RCC 7860 (cell line): ENCODE measurements at regions not wholly inside any gene's neighbourhood (a gene's known extent, or its start where the extent isn't known, plus 50 kb on each side); places are given as distances from the start of the nearest gene placed in this dataset.

Experiments used
- DNase-seq: peaks from one replicate; pipeline ENCODE4 v3.0.0-alpha.2; 2015; ENCODE audit warnings: low spot score
- FAIRE-seq: peaks from 2 replicates; lab custom pipeline; 2012; peaks lifted over from hg19 to GRCh38; lab: Jason Lieb, UNC

DNA sequence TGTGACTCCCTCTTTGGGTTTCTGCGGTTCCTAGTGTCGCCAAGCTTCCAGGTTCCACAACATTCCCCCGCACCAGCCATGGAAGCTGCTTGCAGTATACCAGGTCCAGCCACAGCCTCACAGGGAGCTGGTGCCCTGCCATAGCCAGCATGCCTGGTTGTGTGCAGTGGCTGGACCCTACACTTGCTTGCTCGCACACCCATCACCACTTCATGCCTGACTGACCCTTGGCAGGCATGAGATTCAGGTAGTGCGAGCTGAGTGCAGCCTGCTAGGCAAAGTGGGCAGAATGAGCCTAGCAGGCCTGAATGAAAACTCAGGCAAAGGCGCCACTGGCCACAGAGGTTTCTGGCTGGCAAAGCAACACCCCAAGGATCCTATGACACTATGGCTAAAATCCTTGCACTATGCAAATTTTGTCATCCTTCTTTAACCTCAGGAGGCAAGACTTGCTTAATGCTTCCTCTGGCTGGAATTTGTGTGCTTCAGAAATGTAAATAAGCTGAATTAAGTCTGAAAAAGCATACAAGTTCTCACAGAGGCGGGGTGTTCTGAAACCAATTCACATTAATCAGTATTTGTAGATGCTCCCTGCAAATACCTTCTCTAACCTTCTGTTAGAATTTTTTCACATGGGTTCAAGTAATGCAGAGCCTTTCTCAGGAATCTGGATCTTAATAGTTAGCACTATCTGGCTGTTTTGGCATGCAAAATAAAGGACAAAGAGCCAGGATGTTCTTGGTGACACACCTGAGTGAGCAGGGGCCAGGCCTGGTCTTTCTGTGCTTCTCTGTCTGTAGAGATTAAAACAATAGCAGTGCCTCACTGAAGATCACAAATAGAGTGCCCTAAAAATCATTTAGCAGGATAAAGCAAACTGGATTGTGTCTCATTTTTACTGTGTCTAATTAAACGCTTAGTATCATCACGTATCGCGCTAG is 256.9 kb downstream of the GPATCH2 start:
- no peak for DNase-seq
- FAIRE-seq, result no peak

DNA sequence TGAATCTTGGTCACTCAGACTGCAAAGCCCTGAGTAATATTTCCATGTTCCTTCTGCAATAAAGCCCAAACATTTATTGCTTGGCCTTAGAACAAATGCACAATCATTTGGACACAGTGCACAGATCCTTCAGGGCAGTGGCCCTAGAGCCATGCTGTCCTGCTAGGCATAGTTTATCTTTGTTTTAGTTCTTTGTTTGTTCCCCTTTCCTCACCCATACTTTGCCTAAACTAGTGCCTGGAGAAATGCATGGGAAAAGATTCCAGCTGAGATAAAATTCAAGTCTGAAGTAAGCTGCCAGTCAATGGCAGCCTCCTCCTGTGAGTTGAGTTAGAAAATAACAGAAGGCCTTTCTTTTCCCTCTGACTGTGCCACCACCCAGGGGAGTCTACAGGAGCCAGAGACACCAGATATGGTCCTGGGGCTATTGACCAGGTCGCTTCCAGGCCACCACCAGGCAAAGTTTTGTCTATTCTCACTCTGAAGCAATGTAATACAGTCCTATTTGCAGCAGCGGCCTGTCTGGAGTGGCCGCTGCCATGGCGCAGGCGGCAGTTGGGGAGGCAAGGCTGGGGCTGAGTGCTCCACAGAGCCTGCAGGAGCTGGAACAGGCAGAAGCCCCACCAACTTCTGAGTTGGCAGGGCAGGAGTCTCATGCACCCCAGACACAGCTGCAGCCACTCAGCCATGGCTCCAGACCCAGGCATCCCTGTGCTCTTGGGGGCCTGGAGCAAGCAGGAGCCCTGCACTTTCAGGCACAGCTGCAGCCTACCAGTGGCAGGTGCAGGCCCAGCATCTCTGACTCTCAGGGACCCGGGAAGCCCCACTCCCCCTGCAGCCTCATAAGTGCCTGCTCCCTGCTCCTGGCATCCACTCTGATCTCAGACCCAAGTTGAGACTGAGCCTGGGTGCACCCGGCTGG is 258.6 kb downstream of the GPATCH2 start:
- FAIRE-seq (no peak), DNase-seq (no peak)

DNA sequence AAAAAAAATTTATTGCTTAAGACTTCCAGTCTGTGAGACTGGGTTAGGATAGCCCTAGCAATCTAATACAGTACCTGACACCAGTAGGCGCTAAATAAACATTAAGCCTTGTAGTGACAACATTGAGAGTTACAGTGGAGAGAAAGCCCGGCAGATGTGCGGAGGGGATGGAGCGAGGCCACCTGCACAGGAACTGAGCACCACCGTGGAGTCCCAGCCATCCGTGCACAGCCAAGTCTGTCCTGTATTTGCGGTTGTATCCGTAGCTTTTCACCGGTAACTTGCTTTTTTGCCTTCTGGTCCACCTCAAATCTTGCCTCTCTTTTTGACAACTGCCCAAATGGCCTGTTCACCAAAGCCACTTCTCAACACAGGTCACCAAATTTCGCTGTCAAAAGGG is 260.1 kb downstream of the GPATCH2 start:
- FAIRE-seq (no peak), DNase-seq (no peak)

DNA sequence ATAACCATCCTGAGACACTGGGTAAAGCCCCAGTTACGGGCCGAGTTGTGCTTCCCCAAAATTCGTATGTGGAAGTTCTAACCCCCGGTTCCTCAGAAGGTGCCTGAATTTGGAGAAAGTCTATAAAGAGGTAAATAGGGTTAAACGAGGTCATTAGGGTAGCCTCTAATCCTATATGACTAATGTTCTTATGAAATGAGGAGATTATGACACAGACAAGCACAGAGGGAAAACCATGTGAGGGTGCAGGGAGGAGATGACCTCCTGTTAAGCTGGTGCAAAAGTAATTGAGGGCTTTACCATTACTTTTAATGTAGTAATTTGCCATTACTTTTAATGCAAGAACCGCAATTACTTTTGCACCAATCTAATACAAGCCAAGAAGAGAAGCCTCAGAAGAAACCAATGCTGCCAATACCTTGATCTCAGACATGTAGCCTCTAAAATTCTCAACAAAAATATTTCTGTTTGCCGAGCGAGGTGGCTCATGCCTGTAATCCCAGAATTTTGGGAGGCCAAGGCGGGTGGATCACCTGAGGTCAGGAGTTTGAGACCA is 260.8 kb downstream of the GPATCH2 start:
- no peak for FAIRE-seq
- DNase-seq, result no peak

DNA sequence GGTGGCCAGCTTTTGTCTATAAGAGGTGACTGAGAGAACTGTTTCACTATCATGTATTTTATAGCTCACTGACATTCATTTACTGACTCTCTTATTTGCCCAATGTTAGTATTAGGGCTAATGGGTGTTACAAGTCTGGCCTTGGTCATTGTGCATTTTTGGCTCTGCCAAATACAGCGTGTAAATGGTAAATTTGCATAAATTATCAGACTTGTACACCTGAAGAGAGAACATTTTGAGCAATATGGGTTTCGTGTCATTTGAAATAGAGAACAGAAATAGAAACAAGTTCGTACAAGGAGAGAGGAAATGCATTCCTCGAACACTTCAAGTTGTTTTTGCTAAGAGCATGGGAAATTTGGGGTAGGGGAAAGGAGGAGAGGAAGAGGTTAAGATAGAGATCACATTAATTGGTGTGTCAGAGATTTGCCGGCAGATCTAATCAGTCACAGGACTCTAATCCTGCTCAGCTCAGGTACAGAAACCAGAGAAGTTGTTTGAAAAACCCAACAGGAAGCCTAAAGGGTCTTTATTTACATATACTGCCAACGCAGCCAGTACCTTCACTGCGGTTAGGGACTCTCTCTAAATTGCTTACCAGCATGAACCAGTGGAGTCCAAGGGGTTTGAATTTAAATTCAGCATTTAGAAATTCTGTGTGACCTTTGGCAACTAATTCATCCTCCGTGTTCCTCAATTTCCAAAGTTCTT is 261.5 kb downstream of the GPATCH2 start:
- FAIRE-seq (no peak), DNase-seq (no peak)

DNA sequence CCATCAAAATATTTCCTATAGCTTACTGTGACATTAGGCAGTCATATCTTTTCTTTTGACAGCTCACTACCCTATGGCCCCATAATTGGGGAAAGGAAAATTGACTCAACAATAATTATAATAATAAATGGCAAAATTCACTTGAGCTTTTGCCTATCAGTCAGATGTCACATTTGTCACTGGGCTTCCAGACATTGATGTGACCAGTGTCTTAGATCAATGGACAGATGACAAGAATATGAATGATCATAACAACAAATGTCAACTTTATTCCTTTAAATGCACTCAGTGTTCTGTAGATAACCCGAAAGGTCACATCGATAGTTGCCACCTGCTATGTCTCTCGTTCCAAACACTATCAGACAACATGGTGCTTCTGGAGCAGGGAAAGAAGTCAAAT is 266.7 kb downstream of the GPATCH2 start:
- no peak for DNase-seq
- no peak for FAIRE-seq

DNA sequence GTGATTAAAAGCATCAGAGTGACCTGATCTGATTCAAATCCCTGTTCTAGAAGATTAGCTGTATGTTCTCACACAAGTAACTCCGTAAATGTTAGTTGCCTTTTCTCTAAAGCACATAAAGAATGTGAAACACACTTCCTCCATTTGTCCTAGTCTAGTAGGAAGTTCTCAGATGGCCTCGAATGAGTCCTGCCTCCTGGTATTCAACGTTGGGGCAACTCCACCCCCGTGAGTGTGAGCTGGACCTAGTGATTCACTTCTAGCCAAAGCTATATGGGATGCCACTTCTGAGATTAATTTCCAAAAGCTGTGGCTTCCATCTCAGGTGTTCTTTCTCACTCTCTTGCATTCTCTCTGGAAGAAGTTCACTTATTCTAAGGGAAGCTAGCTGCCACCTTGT is 267.6 kb downstream of the GPATCH2 start:
- FAIRE-seq (no peak), DNase-seq (no peak)

DNA sequence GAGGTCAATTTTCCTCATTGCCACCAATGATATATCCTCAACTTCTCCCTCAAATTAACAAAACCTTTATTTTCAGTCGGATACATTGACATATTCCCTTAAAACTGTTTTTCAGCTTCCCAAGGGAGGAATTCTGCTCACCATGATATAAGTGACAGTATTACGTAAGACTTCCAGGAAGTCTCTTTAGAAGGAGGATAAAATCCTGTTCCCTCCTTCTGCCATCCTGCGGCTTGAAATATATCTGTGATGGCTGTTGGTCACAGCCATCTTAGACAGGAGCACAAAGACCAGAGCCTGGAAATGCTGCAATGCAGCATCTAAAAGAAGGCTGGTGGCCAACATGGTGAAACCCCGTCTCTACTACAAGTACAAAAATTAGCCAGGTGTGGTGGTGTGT is 270.4 kb downstream of the GPATCH2 start:
- no peak for FAIRE-seq
- no peak for DNase-seq

DNA sequence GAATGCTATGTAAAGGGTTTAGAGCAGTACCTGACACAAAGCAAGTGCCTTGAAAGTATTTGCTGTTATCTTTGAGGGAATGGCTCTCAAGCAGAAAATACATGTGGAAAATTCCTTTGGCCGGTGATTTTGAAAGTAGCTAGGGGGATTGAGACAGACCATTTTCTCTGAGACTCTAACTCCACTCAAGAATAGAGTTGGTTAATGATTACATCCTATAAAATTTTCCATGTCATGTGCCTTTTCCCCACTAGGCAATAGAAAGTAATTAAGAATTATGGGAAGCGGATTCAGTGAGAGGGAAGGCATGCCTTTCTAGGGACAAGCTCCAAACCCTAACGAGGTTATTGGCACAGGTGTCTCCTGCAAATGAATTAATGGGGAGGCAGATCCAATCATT is 276.0 kb downstream of the GPATCH2 start:
- no peak for DNase-seq
- no peak for FAIRE-seq

DNA sequence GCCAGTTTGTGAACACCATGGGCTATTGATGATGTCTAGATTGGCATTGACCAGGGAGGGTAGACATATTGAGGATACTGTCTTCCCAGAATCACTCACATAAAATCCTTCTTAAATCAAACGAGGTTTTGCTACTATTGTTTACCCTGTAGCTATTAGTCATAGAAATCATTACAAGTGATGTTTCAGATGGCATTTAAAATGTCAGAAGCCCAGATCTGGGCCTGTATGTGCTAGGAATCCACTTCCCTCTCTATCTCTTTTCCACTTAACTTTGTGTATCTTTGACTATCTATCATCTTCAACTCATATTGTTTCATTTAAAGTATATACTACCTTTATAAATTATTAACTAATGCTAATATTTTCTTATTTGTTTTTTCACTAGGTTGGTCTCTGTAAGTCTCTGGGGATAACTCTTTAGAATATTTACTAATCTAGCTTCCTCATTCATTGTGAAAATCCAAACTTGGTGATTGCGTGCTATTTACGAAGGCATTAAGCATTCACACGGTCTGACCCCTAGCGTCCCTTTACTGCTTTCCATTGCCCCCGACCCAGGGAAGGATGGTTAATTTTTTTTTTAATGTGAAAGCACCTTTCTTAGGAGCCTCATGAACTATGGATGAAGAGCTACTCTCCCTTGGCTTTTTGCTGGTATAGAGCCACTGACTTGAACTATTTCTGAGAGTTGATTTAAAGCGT is 281.8 kb downstream of the GPATCH2 start:
- DNase-seq, result no peak
- no peak for FAIRE-seq

DNA sequence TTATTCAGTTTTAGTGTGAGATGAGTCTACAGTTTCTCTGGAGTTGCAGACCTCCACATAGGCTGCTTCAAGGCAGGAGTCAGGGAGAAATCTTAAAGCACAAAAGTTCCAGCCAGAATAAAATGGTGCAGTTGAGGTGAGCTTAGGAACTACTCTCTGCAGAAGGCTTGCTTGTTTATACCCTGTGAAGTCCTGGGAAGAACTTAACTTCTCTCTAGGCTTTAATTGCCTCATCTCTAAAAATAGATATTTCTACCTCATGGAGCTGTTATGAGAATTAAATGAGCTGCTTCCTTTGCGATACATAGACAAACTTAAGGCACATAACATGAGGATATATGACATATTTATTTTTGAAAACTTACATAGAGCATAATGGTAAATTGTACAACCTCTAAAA is 286.2 kb downstream of the GPATCH2 start:
- no peak for DNase-seq
- FAIRE-seq, result no peak

DNA sequence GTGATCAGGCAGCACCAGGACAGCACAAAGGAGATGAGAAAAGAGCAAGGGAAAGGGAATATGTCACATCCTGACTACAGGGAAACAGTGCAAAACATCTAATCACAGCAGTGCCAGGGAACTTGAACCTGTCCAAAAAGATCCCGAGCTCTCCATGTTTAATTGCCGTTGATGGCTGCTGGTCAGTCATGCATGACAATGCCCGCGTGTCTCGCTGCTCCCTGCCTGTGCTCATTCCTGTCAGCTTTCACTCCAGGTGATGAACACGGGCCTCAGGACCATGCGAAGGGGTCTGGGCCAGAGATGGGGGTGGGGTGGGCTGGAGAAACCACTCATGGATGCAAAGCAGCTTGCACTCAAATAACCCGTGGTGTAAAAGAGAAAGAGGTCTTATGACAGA is 287.0 kb downstream of the GPATCH2 start:
- DNase-seq (no peak), FAIRE-seq (no peak)

DNA sequence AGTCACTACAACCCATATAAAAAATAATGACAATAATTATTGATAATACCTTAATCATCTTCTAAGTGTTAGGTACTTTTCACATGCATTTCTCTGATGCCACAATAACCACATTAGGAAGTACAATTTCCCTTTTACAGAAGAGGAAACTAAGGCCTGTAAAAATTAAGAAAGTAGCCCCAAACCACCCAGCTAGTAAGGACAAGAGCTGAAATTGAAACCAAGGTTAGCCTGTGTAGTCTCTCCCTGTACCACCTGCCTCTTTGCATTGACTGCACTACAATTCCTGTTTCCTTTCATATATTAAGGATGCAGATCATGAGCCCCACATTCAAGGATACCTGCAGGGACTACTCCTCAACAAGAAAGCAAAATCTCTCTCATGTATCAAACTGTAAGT is 288.8 kb downstream of the GPATCH2 start:
- no peak for FAIRE-seq
- no peak for DNase-seq

DNA sequence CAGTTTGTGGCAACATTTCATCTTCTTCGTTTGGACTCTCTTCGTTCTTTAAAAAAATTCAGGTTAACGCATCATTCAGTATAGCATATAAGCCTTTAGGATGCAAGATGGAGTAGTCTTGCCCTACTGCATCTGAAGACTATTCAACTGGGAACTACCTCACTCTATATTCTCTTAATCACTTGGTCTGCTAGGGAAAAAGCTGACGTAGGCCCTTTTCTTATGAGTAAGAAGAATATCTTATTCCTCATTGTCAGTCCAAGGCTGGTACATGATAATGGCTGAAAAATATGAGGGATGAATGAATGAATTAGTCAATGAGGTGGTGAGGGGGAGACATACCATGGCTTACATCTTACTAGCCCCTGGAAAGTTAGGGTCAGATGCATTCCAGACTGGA is 294.2 kb downstream of the GPATCH2 start:
- DNase-seq (no peak), FAIRE-seq (no peak)

DNA sequence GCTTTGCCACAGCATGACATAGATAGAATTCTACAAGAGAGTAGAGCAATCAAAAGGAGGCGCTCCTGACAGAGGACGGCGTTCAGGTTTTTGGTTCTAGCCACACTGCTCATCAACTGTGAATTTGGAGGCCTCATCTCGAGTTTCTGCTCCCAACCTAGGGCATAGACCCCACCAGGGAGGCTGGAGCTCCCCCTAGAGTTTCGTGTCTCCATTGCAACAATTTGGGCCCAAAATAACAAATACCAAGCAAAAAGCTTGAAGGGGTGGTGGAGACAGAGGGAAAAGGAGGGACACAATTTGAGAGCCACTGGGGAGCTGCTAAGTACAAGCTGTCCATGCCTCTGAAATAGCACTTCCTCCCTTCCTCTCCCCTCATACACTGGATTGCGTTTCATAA is 297.0 kb downstream of the GPATCH2 start:
- DNase-seq (no peak), FAIRE-seq (no peak)

DNA sequence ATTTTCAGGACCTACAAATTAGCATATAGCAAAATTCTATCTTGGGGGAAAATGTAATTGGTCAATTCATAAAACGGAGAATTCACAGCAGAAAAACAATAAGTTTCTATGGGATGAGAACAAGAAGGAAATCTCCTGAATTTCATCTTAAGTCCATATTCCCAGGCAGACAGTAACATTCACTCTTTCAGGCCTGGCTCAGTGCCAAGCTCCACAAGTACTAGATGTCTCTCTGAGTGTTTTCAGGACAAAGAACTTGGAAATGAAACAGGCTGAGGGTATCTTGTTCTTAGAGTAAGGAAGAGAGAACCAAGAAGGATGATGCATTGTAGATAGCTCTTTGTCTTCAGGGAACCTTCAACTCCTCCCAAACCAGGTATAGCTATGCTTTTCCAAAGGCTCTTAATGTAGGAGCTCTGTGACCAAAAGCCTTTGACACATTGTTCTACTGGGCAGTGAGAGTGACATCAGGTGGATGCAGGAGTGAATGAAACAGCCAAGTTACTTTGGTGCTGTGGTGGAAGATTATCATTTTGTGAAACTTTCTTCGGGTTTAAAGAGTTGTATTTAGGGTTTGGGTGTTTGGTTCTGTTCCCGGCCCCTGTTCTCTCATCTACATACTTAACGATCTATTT is 298.3 kb downstream of the GPATCH2 start:
- DNase-seq, result no peak
- no peak for FAIRE-seq

DNA sequence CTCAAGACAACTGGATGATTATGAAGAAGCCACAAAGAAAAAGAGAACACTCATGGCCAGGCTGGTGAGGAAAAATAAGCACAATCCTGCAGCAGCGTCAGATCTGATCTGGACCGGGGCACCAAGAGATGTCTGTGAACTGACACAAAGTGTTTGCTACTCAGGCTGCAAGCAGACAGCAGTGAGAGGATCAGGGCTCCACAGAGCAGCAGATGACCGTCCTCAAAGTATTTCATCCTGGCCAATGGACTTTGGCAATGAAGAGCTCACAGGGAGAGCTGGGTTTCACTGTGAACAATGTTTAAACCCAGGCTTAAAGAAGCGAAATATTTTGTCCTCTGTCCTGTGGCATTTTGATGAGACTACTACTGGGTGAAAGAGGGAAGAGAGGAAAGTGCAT is 299.2 kb downstream of the GPATCH2 start:
- DNase-seq (no peak), FAIRE-seq (no peak)

DNA sequence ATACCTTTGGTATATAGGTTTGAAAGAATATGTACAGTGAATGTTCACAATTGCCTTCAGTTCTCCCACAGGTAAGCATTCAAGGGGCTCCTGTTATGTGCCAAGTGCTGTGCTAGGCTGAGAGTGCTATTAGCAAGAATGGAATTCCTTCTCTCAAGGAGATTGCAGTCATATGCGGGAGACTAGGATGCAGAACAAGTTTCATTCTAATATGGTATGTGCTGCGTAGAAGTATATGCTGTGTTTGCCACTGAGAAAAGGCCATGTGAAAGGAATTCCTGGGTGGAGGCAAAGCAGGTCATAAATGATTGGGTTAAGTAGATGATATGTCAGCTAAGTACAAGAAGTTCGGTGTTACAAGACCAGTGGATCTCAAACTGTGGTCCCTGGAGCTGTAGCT is 303.0 kb downstream of the GPATCH2 start:
- FAIRE-seq, result no peak
- no peak for DNase-seq

DNA sequence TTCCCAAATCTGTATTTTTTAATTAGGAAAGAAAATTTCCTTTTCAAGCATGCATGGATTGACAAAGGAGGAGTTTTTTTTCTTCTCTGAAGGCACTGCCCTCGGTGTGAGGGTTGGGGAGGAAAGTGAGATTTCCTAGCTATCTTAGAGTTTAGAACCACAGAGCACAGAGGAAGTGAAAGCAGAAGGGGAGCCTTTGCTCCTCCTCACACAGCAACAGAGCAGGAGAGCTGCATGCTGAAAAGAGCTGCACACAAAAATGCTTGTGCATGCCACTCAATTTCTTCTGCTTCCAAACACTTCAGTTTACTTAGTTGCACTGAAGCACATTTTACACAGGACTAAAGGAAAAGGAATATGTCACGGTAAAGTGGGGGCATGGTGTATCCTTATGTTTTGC is 308.1 kb downstream of the GPATCH2 start:
- FAIRE-seq (no peak), DNase-seq (no peak)

DNA sequence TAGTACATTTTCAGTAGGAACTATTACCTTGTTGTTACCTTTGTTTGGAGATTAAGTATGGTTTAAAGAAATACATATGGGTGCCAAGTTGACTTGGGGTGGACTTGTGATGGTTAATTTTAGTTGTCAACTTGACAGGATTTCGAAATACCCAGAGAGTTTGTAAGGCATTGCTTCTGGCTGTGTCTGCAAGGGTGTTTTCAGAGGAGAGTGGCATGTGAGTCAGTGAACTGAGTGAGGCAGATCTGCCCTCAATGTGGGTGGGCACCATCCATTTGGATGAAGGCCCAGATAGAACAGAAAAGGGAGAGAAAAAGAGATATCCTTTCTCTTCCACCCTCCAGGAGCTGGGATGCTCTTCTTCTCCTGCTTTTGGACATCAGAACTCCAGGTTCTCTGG is 315.5 kb downstream of the GPATCH2 start:
- DNase-seq, result no peak

More for the DNA sequence above, 315.5 kb downstream of the GPATCH2 start:
- FAIRE-seq, result no peak
